ENCODE measurements at regions not wholly inside any gene's neighbourhood (a gene's known extent, or its start where the extent isn't known, plus 50 kb on each side); places are given as distances from the start of the nearest gene placed in this dataset.

GRCh38 chr11:33588056-33588455 lies 112.6 kb downstream of the C11orf91 start:
- ATAC-seq (no peak), DNase-seq (no peak)
- TF ChIP-seq, protein P1, sequence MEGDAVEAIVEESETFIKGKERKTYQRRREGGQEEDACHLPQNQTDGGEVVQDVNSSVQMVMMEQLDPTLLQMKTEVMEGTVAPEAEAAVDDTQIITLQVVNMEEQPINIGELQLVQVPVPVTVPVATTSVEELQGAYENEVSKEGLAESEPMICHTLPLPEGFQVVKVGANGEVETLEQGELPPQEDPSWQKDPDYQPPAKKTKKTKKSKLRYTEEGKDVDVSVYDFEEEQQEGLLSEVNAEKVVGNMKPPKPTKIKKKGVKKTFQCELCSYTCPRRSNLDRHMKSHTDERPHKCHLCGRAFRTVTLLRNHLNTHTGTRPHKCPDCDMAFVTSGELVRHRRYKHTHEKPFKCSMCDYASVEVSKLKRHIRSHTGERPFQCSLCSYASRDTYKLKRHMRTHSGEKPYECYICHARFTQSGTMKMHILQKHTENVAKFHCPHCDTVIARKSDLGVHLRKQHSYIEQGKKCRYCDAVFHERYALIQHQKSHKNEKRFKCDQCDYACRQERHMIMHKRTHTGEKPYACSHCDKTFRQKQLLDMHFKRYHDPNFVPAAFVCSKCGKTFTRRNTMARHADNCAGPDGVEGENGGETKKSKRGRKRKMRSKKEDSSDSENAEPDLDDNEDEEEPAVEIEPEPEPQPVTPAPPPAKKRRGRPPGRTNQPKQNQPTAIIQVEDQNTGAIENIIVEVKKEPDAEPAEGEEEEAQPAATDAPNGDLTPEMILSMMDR (IDR thresholded peaks at IDR 0.05): no peak
- CTCF ChIA-PET: interaction anchor here (1.3 kb wide), 1 partner anchor 46 kb away, joined by 3 read pairs; no protein-coding TSS in a partner anchor
- Mint-ChIP-seq H3K9me3 (no peaks in the 10 kb centered on the region), H3K27me3 (peaks cover 2% of the 10 kb centered on the region), H3K36me3 (ENCODE audit: low read depth) (no peaks in the 10 kb centered on the region), H3K4me1 (ENCODE audit: low read depth) (no peaks in the 10 kb centered on the region), H3K27ac (no peak overlapping the region), H3K4me3 (no peak overlapping the region)
- intact Hi-C loops (cut with micrococcal nuclease): no loop called here
- POLR2A ChIA-PET: no interaction called here

DNA sequence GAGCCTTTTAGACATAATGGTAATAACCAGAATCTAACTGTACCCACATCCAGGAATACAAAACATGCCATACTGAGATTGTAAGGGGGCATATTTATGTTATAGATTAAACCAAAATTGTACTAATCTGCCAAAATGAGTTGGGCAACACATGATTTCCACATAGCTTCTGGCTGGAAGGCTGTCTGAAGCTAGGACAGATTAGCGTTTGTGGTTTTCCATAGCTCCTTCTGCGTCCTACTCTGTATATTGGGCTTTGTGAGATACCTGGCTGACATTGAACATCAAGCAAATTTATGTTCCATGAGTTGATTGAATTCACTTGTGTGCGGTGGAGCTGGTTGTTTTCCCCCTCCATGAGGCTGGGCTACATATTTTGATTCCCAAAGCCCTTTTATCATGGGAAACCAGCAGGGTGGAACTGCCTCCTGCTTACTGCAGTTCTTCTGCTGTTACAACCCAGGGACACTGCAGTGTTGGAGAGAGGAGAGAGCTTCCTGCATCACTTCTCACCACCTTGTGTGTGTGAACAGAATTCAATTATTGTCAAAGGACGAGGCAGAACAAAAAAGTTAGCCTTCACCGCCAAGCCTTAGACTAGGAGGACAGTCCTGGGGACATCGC lies 114.9 kb downstream of the C11orf91 start:
- intact Hi-C loops (cut with micrococcal nuclease): no loop called here
- ChIA-PET CTCF (no interaction called here), POLR2A (no interaction called here)
- H3K4me1 Mint-ChIP-seq (ENCODE audit: low read depth): no peaks in the 10 kb centered on the region
- no peak overlapping the region for H3K4me3 Mint-ChIP-seq
- TF ChIP-seq, protein P1 (IDR thresholded peaks at IDR 0.05): no peak
- no peak for ATAC-seq
- no peaks in the 10 kb centered on the region for H3K36me3 Mint-ChIP-seq (ENCODE audit: low read depth)
- H3K27me3 Mint-ChIP-seq: peaks cover 4% of the 10 kb centered on the region
- DNase-seq: no peak
- no peaks in the 10 kb centered on the region for H3K9me3 Mint-ChIP-seq
- no peak overlapping the region for H3K27ac Mint-ChIP-seq

DNA sequence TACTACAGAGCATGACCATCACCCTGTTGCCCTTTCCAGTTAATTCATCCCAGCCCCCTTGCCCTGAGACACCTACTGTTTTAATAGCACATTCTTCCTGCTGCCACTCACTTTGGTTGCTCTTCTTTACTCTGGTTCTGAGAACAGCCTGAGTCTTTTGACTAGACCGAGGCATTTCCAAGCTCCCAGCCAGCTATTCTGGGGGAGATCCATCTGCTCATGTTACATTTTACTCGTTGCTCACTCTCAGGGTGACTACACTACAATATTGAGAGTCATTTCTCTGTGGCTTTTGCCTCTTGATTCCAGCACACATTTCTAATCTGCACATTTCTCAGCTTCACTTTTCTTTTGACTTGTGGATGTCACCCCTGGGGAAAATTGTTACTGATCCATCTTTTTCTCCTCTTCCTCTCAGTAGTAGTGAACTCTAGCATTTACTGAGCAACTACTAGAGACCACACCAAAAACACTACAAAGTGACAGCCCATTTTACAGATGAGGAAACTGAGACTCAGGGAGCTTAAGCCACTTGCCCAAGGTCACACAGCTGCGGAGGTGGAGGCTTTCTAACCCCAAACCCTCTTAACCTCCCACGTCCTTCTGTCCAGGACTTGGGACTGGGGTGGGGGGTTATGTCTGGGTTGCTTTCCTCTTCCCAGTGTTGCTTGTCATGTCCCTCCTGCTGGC lies 117.8 kb downstream of the C11orf91 start:
- Mint-ChIP-seq H3K27ac (no peak overlapping the region), H3K4me1 (ENCODE audit: low read depth) (no peaks in the 10 kb centered on the region), H3K36me3 (ENCODE audit: low read depth) (no peaks in the 10 kb centered on the region)

DNA sequence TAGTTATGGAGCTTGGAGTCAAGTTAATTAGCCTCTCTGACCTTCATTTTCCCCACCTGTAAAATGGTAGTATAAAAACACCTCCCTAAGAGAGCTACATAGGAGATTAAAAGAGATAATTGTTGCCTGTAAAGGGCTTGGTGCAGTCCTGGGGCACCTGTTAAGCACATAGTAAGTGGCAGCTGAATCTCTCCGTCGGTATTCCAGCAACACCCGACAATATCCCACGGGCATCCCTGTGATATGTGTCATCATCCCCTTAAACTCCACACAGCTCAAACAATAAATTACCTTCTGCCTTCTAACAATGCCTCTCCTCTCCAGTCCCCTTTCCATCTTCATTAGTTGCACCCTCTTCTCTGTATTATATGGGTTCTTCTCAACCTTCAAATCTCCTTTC lies 121.5 kb downstream of the C11orf91 start:
- ChIA-PET POLR2A (no interaction called here), CTCF (no interaction called here)
- Mint-ChIP-seq H3K4me1 (ENCODE audit: low read depth) (no peaks in the 10 kb centered on the region), H3K27ac (no peak overlapping the region), H3K27me3 (peaks cover 6% of the 10 kb centered on the region), H3K36me3 (ENCODE audit: low read depth) (no peaks in the 10 kb centered on the region), H3K9me3 (no peaks in the 10 kb centered on the region), H3K4me3 (no peak overlapping the region)
- intact Hi-C loops (cut with micrococcal nuclease): no loop called here
- no peak for DNase-seq
- no peak for ATAC-seq
- TF ChIP-seq, protein P1 (IDR thresholded peaks at IDR 0.05): no peak

More for the DNA sequence above, 117.8 kb downstream of the C11orf91 start:
- ATAC-seq: no peak
- H3K4me3 Mint-ChIP-seq: no peak overlapping the region
- CTCF ChIA-PET: no interaction called here
- peaks cover 8% of the 10 kb centered on the region for H3K27me3 Mint-ChIP-seq
- TF ChIP-seq, protein P1 (IDR thresholded peaks at IDR 0.05): no peak
- intact Hi-C loops (cut with micrococcal nuclease): no loop called here
- no peaks in the 10 kb centered on the region for H3K9me3 Mint-ChIP-seq
- POLR2A ChIA-PET: no interaction called here
- DNase-seq: no peak

GRCh38 chr11:33577204-33577603 lies 123.4 kb downstream of the C11orf91 start:
- intact Hi-C loops (cut with micrococcal nuclease): no loop called here
- H3K9me3 Mint-ChIP-seq: no peaks in the 10 kb centered on the region
- H3K27me3 Mint-ChIP-seq: peaks cover 6% of the 10 kb centered on the region
- ChIA-PET POLR2A (no interaction called here), CTCF (no interaction called here)
- DNase-seq (no peak), ATAC-seq (no peak)
- no peaks in the 10 kb centered on the region for H3K36me3 Mint-ChIP-seq (ENCODE audit: low read depth)
- no peak overlapping the region for H3K4me3 Mint-ChIP-seq
- H3K27ac Mint-ChIP-seq: no peak overlapping the region
- no peaks in the 10 kb centered on the region for H3K4me1 Mint-ChIP-seq (ENCODE audit: low read depth)
- TF ChIP-seq, protein P1 (IDR thresholded peaks at IDR 0.05): no peak
